Keratinocyte (primary cell): ENCODE measurements at regions not wholly inside any gene's neighbourhood (a gene's known extent, or its start where the extent isn't known, plus 50 kb on each side); places are given as distances from the start of the nearest gene placed in this dataset.

Experiments used
- EZH2 ChIP-seq: IDR thresholded peaks from one replicate; pipeline ENCODE4 v1.6.1; 2012; ENCODE audit warnings: inconsistent platforms, mild to moderate bottlenecking, low read length, moderate library complexity
- TF ChIP-seq, protein P1 (sequence below), 3 experiments: IDR thresholded peaks in 1 of 3; conservative IDR thresholded peaks in 1 of 3; optimal IDR thresholded peaks in 1 of 3; 2 replicates in 2 of 3; 3 replicates in 1 of 3; pipeline versions ENCODE3 to v1.5.1; 2011; ENCODE audit warnings: low read length in 3 of 3, mild to moderate bottlenecking in 3 of 3, moderate library complexity in 2 of 3, control low read depth in 1 of 3, inconsistent platforms in 1 of 3; ENCODE audit not compliant: insufficient read depth in 2 of 3; ENCODE audit errors: extremely low read depth in 1 of 3

DNA sequence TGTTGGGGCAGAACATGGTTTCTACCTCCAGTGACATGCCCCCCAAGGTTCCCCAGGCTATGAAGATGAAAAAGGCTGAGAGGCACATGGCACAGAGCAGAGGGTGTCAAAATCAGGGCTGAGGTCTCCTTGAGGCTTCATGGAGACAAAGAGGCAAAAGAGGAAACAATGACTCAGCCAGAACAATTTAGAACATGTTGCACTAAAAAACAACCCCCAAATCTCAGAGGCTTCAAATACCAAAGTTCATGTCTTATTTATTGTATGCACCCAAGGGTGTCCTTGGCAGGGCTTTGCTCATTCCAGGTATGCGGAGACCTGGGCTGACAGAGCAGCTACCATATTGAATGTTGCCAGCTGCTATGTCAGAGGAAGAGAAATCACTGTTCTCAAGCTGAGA is 964.1 kb downstream of the GRID1 start:
- TF ChIP-seq, protein P1, sequence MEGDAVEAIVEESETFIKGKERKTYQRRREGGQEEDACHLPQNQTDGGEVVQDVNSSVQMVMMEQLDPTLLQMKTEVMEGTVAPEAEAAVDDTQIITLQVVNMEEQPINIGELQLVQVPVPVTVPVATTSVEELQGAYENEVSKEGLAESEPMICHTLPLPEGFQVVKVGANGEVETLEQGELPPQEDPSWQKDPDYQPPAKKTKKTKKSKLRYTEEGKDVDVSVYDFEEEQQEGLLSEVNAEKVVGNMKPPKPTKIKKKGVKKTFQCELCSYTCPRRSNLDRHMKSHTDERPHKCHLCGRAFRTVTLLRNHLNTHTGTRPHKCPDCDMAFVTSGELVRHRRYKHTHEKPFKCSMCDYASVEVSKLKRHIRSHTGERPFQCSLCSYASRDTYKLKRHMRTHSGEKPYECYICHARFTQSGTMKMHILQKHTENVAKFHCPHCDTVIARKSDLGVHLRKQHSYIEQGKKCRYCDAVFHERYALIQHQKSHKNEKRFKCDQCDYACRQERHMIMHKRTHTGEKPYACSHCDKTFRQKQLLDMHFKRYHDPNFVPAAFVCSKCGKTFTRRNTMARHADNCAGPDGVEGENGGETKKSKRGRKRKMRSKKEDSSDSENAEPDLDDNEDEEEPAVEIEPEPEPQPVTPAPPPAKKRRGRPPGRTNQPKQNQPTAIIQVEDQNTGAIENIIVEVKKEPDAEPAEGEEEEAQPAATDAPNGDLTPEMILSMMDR (optimal IDR thresholded peaks at IDR 0.05 in 1 of 3, IDR thresholded peaks at IDR 0.05 in 1 of 3, conservative IDR thresholded peaks at IDR 0.05 in 1 of 3; ENCODE audit: extremely low read depth in 1 of 3, insufficient read depth in 2 of 3, low read length in 3 of 3), result no peak
- no peak for TF ChIP-seq EZH2
